H1 (cell line): ENCODE measurements at regions not wholly inside any gene's neighbourhood (a gene's known extent, or its start where the extent isn't known, plus 50 kb on each side); places are given as distances from the start of the nearest gene placed in this dataset.

Experiments
- RBBP5 ChIP-seq: IDR thresholded peaks from 2 replicates; pipeline ENCODE4 v1.7.1; 2012; ENCODE audit warnings: low read depth, mild to moderate bottlenecking, inconsistent platforms, low read length, moderate library complexity, borderline replicate concordance
- ZNF274 ChIP-seq: IDR thresholded peaks from 2 replicates; pipeline ENCODE4 v1.7.0; 2012; ENCODE audit warnings: low read length, borderline replicate concordance; ENCODE audit errors: extremely low read depth
- TF ChIP-seq, protein P1 (sequence below): IDR thresholded peaks from 2 replicates; pipeline ENCODE4 v1.6.1; 2011; ENCODE audit warnings: low read length, improper control_type of control experiment

DNA sequence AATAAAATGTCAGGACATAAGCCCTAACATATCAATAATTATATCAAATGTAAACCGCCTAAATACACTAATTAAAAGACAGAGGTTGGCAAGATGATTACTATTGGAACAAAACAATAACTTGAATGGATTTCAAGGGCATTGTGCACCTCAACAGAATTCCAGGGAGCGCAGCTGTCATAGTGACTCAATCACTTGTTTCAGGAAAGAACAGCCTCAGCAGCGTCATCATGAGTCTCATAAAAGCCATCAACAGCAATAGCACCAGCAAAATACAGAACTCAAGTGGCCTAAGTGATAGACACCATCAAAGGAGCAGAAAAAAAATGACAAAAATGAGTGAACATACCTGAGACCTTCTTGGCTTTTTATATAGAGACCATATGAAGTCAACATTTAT lies 632.7 kb upstream of the NR5A2 start (continued):
- TF ChIP-seq ZNF274 = no peak
- TF ChIP-seq, protein P1, sequence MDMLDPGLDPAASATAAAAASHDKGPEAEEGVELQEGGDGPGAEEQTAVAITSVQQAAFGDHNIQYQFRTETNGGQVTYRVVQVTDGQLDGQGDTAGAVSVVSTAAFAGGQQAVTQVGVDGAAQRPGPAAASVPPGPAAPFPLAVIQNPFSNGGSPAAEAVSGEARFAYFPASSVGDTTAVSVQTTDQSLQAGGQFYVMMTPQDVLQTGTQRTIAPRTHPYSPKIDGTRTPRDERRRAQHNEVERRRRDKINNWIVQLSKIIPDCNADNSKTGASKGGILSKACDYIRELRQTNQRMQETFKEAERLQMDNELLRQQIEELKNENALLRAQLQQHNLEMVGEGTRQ = no peak
- TF ChIP-seq RBBP5 = no peak
- TF ChIP-seq, all 59 proteins: peak for 0
